Bronchial epithelial cell (primary cell): ENCODE measurements at regions not wholly inside any gene's neighbourhood (a gene's known extent, or its start where the extent isn't known, plus 50 kb on each side); places are given as distances from the start of the nearest gene placed in this dataset.
"Not testable (repeated sequence)": the region's sequence is repeated elsewhere in the genome, so short reads cannot be mapped to it uniquely, and the experiment has no call there.

ENCODE experiments used
- DNase-seq: peaks from one replicate; pipeline ENCODE4 v3.0.0-alpha.2; 2010; ENCODE audit warnings: low read depth
- FAIRE-seq: peaks from 2 replicates; lab custom pipeline; 2011; peaks lifted over from hg19 to GRCh38; lab: Jason Lieb, UNC
- H3K27me3 ChIP-seq: 2 replicates; pipeline ENCODE4 v1.5.1; 2011; ENCODE audit warnings: low read length; ENCODE audit not compliant: control insufficient read depth, insufficient read depth
- H3K36me3 ChIP-seq: 2 replicates; pipeline ENCODE4 v1.5.1; 2011; ENCODE audit warnings: low read length; ENCODE audit not compliant: control insufficient read depth, insufficient read depth
- H3K4me3 ChIP-seq: 2 replicates; pipeline ENCODE4 v1.5.1; 2011; ENCODE audit warnings: mild to moderate bottlenecking, low read depth, low read length, control low read depth
- CTCF ChIP-seq: IDR thresholded peaks from 2 replicates; pipeline ENCODE4 v1.5.1; 2011; ENCODE audit warnings: mild to moderate bottlenecking, moderate library complexity, low read length, control low read depth, inconsistent platforms; ENCODE audit not compliant: insufficient read depth, severe bottlenecking

GRCh38 chr1:65020774-65021173 is 54.4 kb upstream of the JAK1 start:
- Histone ChIP-seq H3K36me3 (no peaks in the 10 kb centered on the region), H3K27me3 (no peaks in the 10 kb centered on the region), H3K4me3 (no peak overlapping the region)
- FAIRE-seq (no peak), DNase-seq (peak; percentile 8)
- peak; percentile 44 for TF ChIP-seq CTCF

GRCh38 chr1:65021795-65022194 is 55.4 kb upstream of the JAK1 start:
- DNase-seq = no peak
- Histone ChIP-seq H3K36me3 (no peaks in the 10 kb centered on the region), H3K4me3 (no peak overlapping the region), H3K27me3 (no peaks in the 10 kb centered on the region)
- no peak for FAIRE-seq
- no peak for TF ChIP-seq CTCF

GRCh38 chr1:65022216-65022615 is 55.9 kb upstream of the JAK1 start:
- FAIRE-seq (no peak), DNase-seq (no peak)
- Histone ChIP-seq H3K4me3 (no peak overlapping the region), H3K27me3 (no peaks in the 10 kb centered on the region), H3K36me3 (no peaks in the 10 kb centered on the region)
- TF ChIP-seq CTCF = no peak

- no peak overlapping the region for H3K4me3 ChIP-seq
- FAIRE-seq = no peak
- H3K27me3 ChIP-seq = no peaks in the 10 kb centered on the region
- no peak for TF ChIP-seq CTCF
- H3K36me3 ChIP-seq = no peaks in the 10 kb centered on the region
- DNase-seq = no peak
Observed at GRCh38 chr1:65025794-65026193, 59.4 kb upstream of the JAK1 start.

- no peaks in the 10 kb centered on the region for H3K27me3 ChIP-seq
- H3K36me3 ChIP-seq = no peaks in the 10 kb centered on the region
- DNase-seq (no peak), FAIRE-seq (no peak)
- no peak overlapping the region for H3K4me3 ChIP-seq
- TF ChIP-seq CTCF = no peak
Observed at GRCh38 chr1:65026235-65026634, 59.9 kb upstream of the JAK1 start.

- no peak for TF ChIP-seq CTCF
- FAIRE-seq (peak; percentile 23), DNase-seq (peak; percentile 40)
- no peaks in the 10 kb centered on the region for H3K36me3 ChIP-seq
- no peaks in the 10 kb centered on the region for H3K27me3 ChIP-seq
- H3K4me3 ChIP-seq = no peak overlapping the region
Observed at GRCh38 chr1:65027666-65028358, 61.5 kb upstream of the JAK1 start.

GRCh38 chr1:65029434-65029833 is 63.1 kb upstream of the JAK1 start:
- H3K36me3 ChIP-seq, FAIRE-seq, H3K27me3 ChIP-seq: not testable (repeated sequence)

GRCh38 chr1:65034879-65035278 is 68.5 kb upstream of the JAK1 start:
- not testable (repeated sequence) for H3K36me3 ChIP-seq, H3K27me3 ChIP-seq, DNase-seq, H3K4me3 ChIP-seq, FAIRE-seq

More at GRCh38 chr1:65029434-65029833, 63.1 kb upstream of the JAK1 start:
- H3K4me3 ChIP-seq, DNase-seq: not testable (repeated sequence)
